ENCODE measurements at regions not wholly inside any gene's neighbourhood (a gene's known extent, or its start where the extent isn't known, plus 50 kb on each side); places are given as distances from the start of the nearest gene placed in this dataset.
"Not testable (repeated sequence)": the region's sequence is repeated elsewhere in the genome, so short reads cannot be mapped to it uniquely, and the experiment has no call there.

- H3K9me3 Mint-ChIP-seq (ENCODE audit: low read depth); H3K36me3 Mint-ChIP-seq; H3K27ac Mint-ChIP-seq; H3K4me3 Mint-ChIP-seq; H3K4me1 Mint-ChIP-seq (ENCODE audit: low read depth); H3K27me3 Mint-ChIP-seq: not testable (repeated sequence)
Observed at GRCh38 chr9:42534984-42535325, 351.5 kb downstream of the SPATA31A6 start.

GRCh38 chr9:42550789-42551357, 367.4 kb downstream of the SPATA31A6 start:
- H3K27me3 Mint-ChIP-seq; H3K27ac Mint-ChIP-seq; H3K4me3 Mint-ChIP-seq; H3K36me3 Mint-ChIP-seq; H3K9me3 Mint-ChIP-seq (ENCODE audit: low read depth); H3K4me1 Mint-ChIP-seq (ENCODE audit: low read depth): not testable (repeated sequence)

- H3K4me1 Mint-ChIP-seq (ENCODE audit: low read depth); H3K27ac Mint-ChIP-seq: not testable (repeated sequence)
Observed at GRCh38 chr9:42568530-42568929, 385.1 kb downstream of the SPATA31A6 start.

GRCh38 chr9:42568942-42569556, 385.6 kb downstream of the SPATA31A6 start:
- H3K27me3 Mint-ChIP-seq; H3K4me1 Mint-ChIP-seq (ENCODE audit: low read depth); H3K9me3 Mint-ChIP-seq (ENCODE audit: low read depth); H3K36me3 Mint-ChIP-seq; H3K27ac Mint-ChIP-seq; H3K4me3 Mint-ChIP-seq: not testable (repeated sequence)

More at GRCh38 chr9:42568530-42568929, 385.1 kb downstream of the SPATA31A6 start:
- not testable (repeated sequence) for H3K36me3 Mint-ChIP-seq; H3K9me3 Mint-ChIP-seq (ENCODE audit: low read depth); H3K27me3 Mint-ChIP-seq; H3K4me3 Mint-ChIP-seq

- H3K36me3 Mint-ChIP-seq; H3K9me3 Mint-ChIP-seq (ENCODE audit: low read depth); H3K27ac Mint-ChIP-seq; H3K4me1 Mint-ChIP-seq (ENCODE audit: low read depth); H3K4me3 Mint-ChIP-seq; H3K27me3 Mint-ChIP-seq: not testable (repeated sequence)
Observed at GRCh38 chr9:42577851-42578250, 394.4 kb downstream of the SPATA31A6 start.
